GM12864 (cell line): ENCODE measurements at regions not wholly inside any gene's neighbourhood (a gene's known extent, or its start where the extent isn't known, plus 50 kb on each side); places are given as distances from the start of the nearest gene placed in this dataset.

Source experiments
- DNase-seq: peaks from one replicate; pipeline ENCODE4 v3.0.0-alpha.2; 2011; ENCODE audit warnings: low read depth
- H3K4me3 ChIP-seq: 2 replicates; pipeline ENCODE4 v1.5.1; 2011; ENCODE audit warnings: mild to moderate bottlenecking, low read depth, low read length, control low read depth
- TF ChIP-seq, protein P1 (sequence below): IDR thresholded peaks from 2 replicates; pipeline ENCODE4 v1.5.1; 2011; ENCODE audit warnings: low read depth, mild to moderate bottlenecking, moderate library complexity, low read length, control low read depth, inconsistent platforms; ENCODE audit errors: missing control alignments

- TF ChIP-seq, protein P1, sequence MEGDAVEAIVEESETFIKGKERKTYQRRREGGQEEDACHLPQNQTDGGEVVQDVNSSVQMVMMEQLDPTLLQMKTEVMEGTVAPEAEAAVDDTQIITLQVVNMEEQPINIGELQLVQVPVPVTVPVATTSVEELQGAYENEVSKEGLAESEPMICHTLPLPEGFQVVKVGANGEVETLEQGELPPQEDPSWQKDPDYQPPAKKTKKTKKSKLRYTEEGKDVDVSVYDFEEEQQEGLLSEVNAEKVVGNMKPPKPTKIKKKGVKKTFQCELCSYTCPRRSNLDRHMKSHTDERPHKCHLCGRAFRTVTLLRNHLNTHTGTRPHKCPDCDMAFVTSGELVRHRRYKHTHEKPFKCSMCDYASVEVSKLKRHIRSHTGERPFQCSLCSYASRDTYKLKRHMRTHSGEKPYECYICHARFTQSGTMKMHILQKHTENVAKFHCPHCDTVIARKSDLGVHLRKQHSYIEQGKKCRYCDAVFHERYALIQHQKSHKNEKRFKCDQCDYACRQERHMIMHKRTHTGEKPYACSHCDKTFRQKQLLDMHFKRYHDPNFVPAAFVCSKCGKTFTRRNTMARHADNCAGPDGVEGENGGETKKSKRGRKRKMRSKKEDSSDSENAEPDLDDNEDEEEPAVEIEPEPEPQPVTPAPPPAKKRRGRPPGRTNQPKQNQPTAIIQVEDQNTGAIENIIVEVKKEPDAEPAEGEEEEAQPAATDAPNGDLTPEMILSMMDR = no peak
Observed at GRCh38 chr14:71346685-71347084, 439.4 kb downstream of the PCNX1 start.

DNA sequence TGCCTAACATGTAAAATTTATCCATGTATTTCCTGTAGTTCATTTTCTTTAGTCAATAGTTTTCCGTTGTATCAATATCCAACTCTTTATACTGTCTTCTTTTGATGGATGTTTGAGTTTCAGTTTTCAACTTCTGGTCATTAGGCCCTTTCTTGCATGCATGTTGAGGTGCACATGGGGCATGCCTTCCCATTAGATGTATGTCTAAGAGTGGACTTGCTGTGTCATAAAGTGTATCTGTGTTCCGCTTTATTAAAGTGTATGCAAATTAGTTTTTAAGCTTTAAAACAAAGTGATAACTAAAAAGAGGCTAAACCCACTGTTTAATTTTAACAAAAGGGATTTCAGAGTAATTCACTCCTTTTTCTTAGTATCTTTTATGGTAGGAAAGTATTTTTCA is 441.1 kb downstream of the PCNX1 start:
- no peak for DNase-seq
- TF ChIP-seq, protein P1 = no peak
- no peak overlapping the region; the same call in 1 of the 2 replicates for H3K4me3 ChIP-seq

More at GRCh38 chr14:71346685-71347084, 439.4 kb downstream of the PCNX1 start:
- peak overlapping the region; percentile 8; the same call in 1 of the 2 replicates for H3K4me3 ChIP-seq
- DNase-seq = no peak

GRCh38 chr14:71348817-71349216 is 441.6 kb downstream of the PCNX1 start:
- TF ChIP-seq, protein P1 = peak; percentile 2
- DNase-seq = no peak
- H3K4me3 ChIP-seq = no peak overlapping the region; the same call in 1 of the 2 replicates

DNA sequence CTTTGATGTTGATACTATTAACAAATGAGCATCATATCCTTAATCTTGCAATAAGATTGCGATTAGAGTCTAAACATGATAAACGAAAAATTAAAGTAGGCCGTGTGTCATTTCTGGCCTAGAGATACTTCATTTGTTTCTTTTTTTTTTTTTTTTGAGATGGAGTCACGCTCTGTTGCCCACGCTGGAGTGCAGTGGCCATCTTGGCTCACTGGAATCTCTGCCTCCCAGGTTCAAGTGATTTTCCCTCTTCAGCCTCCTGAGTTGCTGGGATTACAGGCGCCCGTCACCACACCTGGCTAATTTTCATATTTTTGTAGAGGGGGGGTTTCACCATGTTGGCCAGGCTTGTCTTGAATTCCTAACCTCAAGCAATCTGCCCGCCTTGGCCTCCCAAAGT is 446.9 kb downstream of the PCNX1 start:
- TF ChIP-seq, protein P1 = no peak
- DNase-seq = no peak
- no peak overlapping the region for H3K4me3 ChIP-seq

DNA sequence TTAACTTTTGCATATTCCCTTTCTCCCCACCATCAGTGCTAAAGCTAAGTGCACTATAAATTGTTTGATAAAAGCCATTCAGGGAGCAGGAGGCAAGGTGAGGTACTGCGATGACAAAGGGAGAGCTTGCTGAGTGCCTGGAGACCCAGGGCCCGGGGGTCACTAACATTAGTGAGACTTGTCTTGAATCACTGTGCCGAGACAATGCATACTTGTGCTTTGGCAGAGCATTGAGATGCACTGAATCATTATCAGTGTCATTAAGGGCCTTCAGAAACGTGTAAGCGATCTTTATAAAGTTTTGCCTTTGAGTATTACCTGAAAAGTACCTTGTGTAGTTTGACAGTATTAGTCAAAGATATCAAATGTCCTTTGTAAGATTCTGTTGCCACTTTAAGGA is 447.5 kb downstream of the PCNX1 start:
- TF ChIP-seq, protein P1 = no peak
- no peak overlapping the region for H3K4me3 ChIP-seq
- DNase-seq = no peak

GRCh38 chr14:71355324-71356201 is 448.3 kb downstream of the PCNX1 start:
- peak; percentile 48 for DNase-seq
- TF ChIP-seq, protein P1 = no peak
- peak overlapping the region; percentile 1; the same call in 1 of the 2 replicates for H3K4me3 ChIP-seq
